ENCODE measurements at regions not wholly inside any gene's neighbourhood (a gene's known extent, or its start where the extent isn't known, plus 50 kb on each side); places are given as distances from the start of the nearest gene placed in this dataset.

- TF ChIP-seq Cebpa-rat (IDR thresholded peaks at IDR 0.05), result no peak
- H3K27me3 ChIP-seq, result peaks cover 45% of the 10 kb centered on the region
- H3K4me1 ChIP-seq, result peaks cover 7% of the 10 kb centered on the region; the same call in 1 of the 2 replicates
- no peaks in the 10 kb centered on the region for H4K20me1 ChIP-seq
- no peak overlapping the region for H3K4me2 ChIP-seq
- H3K9me3 ChIP-seq, result no peaks in the 10 kb centered on the region
- H3K4me3 ChIP-seq, result no peak overlapping the region
- no peak overlapping the region for H3K9ac ChIP-seq
- H3K36me3 ChIP-seq, result no peaks in the 10 kb centered on the region
- no peak overlapping the region for H3K27ac ChIP-seq
Measured at GRCh38 chr14:104460791-104461651, 118.5 kb upstream of the C14orf180 start.

- H3K4me2 ChIP-seq, result peak overlapping the region; percentile 81
- H3K27me3 ChIP-seq, result peaks cover 45% of the 10 kb centered on the region
Measured at GRCh38 chr14:104461676-104462449, 117.7 kb upstream of the C14orf180 start.

DNA sequence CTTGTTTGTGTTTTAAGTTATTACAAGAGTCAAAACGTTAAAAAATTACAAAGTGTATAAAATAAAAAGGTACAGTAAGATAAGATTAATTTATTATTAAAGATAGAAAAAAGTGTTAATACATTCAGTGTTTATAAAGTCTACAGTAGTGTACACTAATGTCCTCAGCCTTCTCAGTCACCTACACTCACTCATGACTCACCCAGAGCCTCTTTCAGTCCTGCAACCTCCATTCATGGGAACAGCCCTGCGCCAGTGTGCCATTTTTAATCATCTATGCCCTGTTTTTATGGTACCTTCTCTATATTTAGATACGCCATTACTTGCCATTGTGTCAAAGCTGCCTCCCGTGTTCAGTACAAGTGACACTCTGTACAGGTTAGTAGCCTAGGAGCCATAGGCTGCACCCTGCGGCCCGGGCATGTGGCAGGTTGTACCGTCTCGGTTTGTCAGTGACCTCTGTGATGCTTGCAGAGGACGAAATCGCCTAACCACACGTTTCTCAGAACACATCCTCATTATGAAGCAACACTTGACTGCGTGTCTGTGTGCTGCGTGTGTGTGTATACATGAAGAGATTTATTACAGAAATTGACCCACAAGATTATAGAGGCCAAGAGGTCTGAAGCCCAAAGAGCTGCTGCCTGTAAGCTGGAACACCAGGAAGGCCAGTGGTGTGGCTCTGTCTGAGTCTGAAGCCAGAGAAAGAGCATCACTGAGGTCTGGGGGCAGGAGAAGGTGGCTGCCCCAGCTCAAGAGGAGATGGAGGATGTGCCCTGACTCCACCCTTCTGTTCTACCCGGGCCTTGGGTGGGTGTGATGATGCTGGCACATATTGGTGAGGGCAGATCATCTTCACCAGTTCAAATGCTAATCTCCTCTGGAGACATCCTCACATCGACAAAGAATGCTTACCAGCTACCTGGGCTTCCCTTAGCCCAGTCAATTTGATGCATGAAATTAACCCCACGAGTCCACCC, 116.6 kb upstream of the C14orf180 start:
- Histone ChIP-seq H3K4me2 (no peak overlapping the region), H4K20me1 (no peaks in the 10 kb centered on the region), H3K27me3 (peaks cover 45% of the 10 kb centered on the region), H3K27ac (no peak overlapping the region), H3K9me3 (no peaks in the 10 kb centered on the region), H3K9ac (no peak overlapping the region), H3K4me3 (no peak overlapping the region), H3K4me1 (peaks cover 7% of the 10 kb centered on the region; the same call in 1 of the 2 replicates), H3K36me3 (no peaks in the 10 kb centered on the region)
- no peak for TF ChIP-seq Cebpa-rat (IDR thresholded peaks at IDR 0.05)

More at GRCh38 chr14:104461676-104462449, 117.7 kb upstream of the C14orf180 start:
- no peaks in the 10 kb centered on the region for H4K20me1 ChIP-seq
- no peaks in the 10 kb centered on the region for H3K9me3 ChIP-seq
- TF ChIP-seq Cebpa-rat (IDR thresholded peaks at IDR 0.05), result no peak
- no peak overlapping the region for H3K9ac ChIP-seq
- H3K36me3 ChIP-seq, result no peaks in the 10 kb centered on the region
- H3K4me3 ChIP-seq, result peak overlapping the region; percentile 56
- H3K4me1 ChIP-seq, result peaks cover 7% of the 10 kb centered on the region; the same call in 1 of the 2 replicates
- H3K27ac ChIP-seq, result no peak overlapping the region

DNA sequence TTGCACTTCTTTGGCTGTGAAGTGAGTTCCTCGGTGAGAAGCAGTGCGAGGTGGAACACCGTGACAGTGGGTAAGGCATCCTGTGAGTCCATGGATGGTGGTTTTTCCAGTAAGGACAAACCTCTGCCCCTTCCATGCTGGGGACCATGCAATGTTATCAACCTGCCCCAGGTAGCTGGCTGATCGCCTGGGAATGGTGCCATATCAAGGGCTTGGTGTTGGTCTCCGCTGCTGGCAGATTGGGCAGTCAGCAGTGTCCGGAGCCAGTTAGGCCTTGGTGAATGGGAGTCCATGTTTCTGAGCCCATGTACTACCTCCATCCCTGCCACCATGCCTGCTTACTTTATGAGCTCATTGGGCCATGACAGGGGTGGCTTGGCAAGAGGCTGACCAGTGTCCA, 114.7 kb upstream of the C14orf180 start:
- Histone ChIP-seq H3K27me3 (peaks cover 41% of the 10 kb centered on the region), H3K4me1 (peaks cover 7% of the 10 kb centered on the region; the same call in 1 of the 2 replicates), H3K9ac (no peak overlapping the region), H3K4me2 (no peak overlapping the region), H3K27ac (no peak overlapping the region), H4K20me1 (no peaks in the 10 kb centered on the region), H3K4me3 (no peak overlapping the region), H3K36me3 (no peaks in the 10 kb centered on the region), H3K9me3 (no peaks in the 10 kb centered on the region)
- no peak for TF ChIP-seq Cebpa-rat (IDR thresholded peaks at IDR 0.05)

GRCh38 chr14:104465482-104466390, 113.8 kb upstream of the C14orf180 start:
- Histone ChIP-seq H3K4me2 (no peak overlapping the region), H3K27ac (no peak overlapping the region), H3K4me3 (no peak overlapping the region), H3K27me3 (peaks cover 33% of the 10 kb centered on the region), H3K4me1 (peaks cover 7% of the 10 kb centered on the region; the same call in 1 of the 2 replicates), H3K9me3 (no peaks in the 10 kb centered on the region), H3K9ac (no peak overlapping the region), H4K20me1 (no peaks in the 10 kb centered on the region), H3K36me3 (no peaks in the 10 kb centered on the region)
- no peak for TF ChIP-seq Cebpa-rat (IDR thresholded peaks at IDR 0.05)

- Histone ChIP-seq H3K27me3 (peaks cover 19% of the 10 kb centered on the region), H3K9me3 (no peaks in the 10 kb centered on the region), H3K27ac (no peak overlapping the region), H3K4me2 (no peak overlapping the region), H3K4me1 (0 out of 2 replicates have a peak, but pooled peaks cover under 1% of the 10 kb centered on the region), H3K4me3 (no peak overlapping the region), H3K36me3 (no peaks in the 10 kb centered on the region), H4K20me1 (no peaks in the 10 kb centered on the region), H3K9ac (no peak overlapping the region)
- no peak for TF ChIP-seq Cebpa-rat (IDR thresholded peaks at IDR 0.05)
Measured at GRCh38 chr14:104467236-104467635, 112.3 kb upstream of the C14orf180 start.

DNA sequence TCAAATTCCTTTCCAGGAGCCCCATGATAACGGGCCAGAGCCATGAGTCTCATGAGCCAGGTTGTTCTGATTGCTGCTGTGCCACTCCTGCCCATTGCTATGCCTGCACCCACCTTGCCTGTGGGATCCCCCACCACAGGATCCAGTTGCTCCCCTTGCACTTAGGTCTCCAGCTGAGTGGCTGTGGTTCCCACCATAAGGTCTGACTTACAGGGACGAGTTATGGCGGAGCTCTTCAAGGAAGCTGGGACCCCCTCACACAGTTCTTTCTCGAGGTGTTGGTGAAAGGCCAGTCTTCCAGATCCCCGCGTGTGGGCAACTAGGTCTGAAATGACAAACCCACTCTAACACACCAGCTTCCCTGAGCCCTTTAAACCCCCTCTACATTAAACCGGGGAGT, 111.9 kb upstream of the C14orf180 start:
- Histone ChIP-seq H3K4me2 (no peak overlapping the region), H3K27ac (no peak overlapping the region), H3K4me3 (no peak overlapping the region), H3K36me3 (no peaks in the 10 kb centered on the region), H3K9ac (no peak overlapping the region), H3K9me3 (no peaks in the 10 kb centered on the region), H3K4me1 (no peaks in the 10 kb centered on the region), H3K27me3 (peaks cover 15% of the 10 kb centered on the region), H4K20me1 (no peaks in the 10 kb centered on the region)
- no peak for TF ChIP-seq Cebpa-rat (IDR thresholded peaks at IDR 0.05)

DNA sequence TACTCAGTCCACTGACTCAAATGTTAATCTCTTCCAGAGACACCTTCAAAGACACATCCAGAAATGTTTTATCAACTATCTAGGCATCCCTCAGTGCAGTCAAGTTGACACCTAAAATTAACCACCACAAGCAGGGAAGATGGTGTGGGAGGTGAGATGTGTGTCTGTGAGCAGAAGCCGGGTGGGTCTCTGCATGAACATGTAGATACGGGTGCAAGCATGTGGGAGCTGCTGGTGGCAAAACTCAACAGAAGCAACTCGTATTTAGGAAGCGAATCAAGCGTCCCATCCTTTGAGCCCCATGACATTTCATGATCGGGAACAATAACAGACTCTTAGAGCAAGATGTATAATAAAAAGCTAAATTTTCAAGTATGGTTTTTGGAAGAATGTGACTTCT, 110.0 kb upstream of the C14orf180 start:
- TF ChIP-seq Cebpa-rat (IDR thresholded peaks at IDR 0.05), result no peak
- Histone ChIP-seq H3K27ac (no peak overlapping the region), H3K9ac (no peak overlapping the region), H3K36me3 (no peaks in the 10 kb centered on the region), H3K4me3 (no peak overlapping the region), H3K4me1 (no peaks in the 10 kb centered on the region), H3K4me2 (no peak overlapping the region), H4K20me1 (no peaks in the 10 kb centered on the region), H3K9me3 (no peaks in the 10 kb centered on the region), H3K27me3 (no peaks in the 10 kb centered on the region; the same call in 1 of the 2 replicates)
